NCI-H1092 (cell line): ENCODE measurements at regions not wholly inside any gene's neighbourhood (a gene's known extent, or its start where the extent isn't known, plus 50 kb on each side); places are given as distances from the start of the nearest gene placed in this dataset.
"Not testable (repeated sequence)": the region's sequence is repeated elsewhere in the genome, so short reads cannot be mapped to it uniquely, and the experiment has no call there.

Experiments used
- DNase-seq: peaks from one replicate; lab custom pipeline; 2025; lab: John Stamatoyannopoulos, UW

DNA sequence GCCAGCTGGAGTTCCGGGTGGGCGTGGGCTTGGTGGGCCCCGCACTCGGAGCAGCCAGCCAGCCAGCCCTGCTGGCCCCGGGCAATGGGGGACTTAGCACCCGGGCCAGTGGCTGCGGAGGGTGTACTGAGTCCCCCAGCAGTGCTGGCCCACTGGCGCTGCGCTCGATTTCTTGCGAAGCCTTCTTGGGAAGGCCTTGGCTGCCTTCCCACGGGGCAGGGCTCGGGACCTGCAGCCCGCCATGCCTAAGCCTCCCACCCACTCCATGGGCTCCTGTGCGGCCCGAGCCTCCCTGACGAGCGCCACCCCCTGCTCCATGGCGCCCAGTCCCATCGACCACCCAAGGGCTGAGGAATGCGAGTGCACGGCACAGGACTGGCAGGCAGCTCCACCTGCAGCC is 321.6 kb downstream of the SH2D4B start:
- not testable (repeated sequence) for DNase-seq

DNA sequence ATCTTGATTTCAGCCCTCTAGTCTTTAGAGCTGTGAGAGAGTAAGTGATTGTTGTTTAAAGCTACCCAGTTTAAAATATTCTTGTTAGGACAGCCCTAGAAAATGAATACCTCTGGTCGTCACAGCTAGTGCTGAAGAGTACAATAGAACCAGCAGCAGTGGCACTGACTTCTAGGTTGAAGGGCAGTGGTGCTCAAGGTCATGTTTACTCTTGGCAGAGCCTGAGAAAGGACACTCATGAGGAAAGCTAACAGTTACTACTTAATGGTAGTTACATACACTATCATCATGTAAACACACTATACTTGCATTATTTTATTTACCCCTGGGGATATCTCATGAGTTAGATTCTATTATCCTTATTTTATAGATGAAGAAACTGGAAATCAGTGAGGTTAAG is 323.0 kb downstream of the SH2D4B start:
- no peak for DNase-seq

DNA sequence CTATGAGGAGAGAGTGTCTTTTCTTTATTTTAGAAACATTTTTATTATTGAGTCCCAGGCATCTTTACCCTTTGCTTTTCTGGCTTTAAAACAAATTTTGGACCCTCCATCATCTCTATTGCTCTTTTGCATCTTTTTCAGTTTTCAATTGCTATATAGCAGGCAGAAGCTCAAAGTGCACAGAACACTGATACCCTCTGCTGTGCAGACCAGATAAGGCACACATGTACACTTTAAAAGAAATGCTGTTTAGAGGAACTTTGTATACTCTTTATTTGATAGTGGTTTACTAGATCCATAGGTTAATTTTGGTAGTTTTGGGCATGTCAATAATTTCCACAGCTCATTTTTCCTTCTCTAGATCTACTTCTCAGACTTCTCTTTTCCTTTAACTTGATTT is 324.2 kb downstream of the SH2D4B start:
- DNase-seq: no peak

DNA sequence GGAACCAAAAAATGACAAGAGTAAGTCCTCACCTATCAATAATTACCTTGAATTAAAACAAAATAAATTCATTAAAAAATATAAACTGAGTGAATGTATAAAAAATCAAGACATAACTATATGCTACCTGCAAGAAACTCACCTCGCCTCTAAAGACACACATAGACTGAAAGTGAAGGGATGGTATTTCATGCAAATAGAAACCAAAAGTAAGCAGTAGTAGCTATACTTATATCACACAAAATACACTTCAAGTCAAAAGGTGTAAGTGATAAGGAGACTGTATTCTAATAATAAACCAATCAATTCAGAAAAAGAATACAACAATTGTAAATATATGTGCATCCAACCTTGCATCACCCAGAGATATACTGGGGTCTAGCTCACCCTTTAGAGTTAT is 332.6 kb downstream of the SH2D4B start:
- DNase-seq: no peak

DNA sequence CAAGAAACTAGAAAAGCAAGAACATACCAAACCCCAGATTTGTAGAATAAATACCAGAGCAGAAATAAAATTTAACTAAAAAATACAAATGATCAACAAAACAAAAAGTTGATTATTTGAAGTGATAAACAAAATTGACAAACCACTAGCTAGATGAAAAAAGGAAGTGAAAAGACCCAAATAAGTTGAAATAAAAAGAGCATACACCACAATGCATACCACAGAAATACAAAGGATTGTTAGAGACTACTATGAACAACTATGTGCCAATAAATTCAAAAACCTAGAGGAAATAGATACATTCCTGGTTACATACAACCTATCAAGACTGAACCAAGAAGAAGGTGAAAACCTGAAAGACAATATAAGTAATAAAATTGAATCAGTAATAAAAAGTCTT is 333.4 kb downstream of the SH2D4B start:
- DNase-seq: no peak

DNA sequence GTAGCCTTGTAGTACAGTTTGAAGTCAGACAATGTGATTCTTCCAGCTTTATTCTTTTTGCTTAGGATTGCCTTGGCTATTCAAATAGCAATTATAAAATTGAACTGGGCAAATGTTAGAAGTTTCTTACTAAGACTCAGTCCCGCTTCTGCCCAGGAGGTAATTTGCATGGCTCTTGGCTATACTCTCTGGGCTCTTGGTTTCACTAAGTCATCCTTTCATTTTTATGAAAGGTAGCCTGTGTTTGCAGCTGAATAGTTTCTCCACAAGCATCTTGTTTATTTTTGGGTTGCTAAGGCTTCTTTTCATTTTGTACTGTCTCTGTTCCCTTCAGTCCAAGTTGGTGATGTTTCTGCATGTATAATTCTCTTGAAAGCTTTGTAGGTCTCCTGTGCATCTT is 340.6 kb downstream of the SH2D4B start:
- no peak for DNase-seq

DNA sequence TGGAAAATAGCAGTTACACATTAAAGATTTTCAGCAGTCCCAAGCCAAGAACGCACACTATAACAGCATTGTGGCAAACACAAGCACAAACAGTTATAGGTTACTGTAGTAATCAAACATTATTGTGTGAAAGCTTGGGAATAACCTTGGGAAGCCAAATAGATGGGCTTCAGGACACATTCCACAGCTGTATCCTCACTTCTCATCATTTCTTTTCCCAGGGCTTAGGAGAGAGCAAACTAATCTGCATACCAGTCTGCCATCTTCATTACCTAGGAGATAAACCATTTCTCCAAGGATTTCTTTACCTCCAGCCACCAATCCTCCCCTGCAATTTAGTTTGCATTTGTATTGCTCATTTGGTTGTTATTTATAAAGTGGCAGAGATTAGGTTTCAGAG is 352.4 kb downstream of the SH2D4B start:
- DNase-seq: no peak

DNA sequence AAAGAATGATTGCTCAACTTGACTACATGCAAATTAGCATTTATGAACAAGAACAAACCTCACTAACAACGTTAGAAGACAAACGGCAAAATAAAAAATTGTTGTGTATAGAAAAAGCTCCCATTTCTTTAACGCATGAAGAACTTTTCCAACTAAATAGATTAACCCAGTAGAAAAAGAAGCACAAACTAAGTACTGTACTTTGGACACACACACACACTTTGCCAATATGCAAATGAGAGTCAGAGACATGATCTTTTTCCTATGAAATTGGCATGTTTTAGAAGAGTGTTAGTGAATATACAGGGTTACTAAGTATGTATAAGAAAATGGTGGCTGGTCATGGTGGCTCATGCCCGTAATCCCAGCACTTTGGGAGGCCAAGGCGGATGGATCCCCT is 355.6 kb downstream of the SH2D4B start:
- DNase-seq: no peak

DNA sequence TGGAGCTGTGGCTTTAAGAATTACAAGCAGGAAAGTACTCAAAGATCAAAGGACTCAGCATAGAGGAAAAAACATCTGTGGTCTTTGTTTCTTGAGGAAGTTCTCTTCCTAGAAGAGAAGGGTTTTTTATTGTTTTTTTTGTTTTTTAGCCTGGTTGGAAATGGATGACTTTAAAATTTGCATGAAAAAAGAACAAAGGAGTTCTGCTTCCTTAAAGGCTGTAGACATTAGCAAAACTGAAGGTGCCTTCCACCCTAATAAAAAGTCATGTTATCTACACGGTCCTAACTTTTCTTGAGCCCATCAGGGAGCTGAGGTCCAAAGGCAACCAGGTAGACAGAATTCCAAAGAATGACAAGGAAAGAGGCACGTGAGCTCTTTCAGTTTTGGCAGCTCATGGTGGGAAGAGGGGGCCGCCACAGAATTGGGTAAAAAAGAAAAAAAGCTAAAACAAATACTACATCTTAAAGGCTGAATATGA is 356.6 kb downstream of the SH2D4B start:
- no peak for DNase-seq

DNA sequence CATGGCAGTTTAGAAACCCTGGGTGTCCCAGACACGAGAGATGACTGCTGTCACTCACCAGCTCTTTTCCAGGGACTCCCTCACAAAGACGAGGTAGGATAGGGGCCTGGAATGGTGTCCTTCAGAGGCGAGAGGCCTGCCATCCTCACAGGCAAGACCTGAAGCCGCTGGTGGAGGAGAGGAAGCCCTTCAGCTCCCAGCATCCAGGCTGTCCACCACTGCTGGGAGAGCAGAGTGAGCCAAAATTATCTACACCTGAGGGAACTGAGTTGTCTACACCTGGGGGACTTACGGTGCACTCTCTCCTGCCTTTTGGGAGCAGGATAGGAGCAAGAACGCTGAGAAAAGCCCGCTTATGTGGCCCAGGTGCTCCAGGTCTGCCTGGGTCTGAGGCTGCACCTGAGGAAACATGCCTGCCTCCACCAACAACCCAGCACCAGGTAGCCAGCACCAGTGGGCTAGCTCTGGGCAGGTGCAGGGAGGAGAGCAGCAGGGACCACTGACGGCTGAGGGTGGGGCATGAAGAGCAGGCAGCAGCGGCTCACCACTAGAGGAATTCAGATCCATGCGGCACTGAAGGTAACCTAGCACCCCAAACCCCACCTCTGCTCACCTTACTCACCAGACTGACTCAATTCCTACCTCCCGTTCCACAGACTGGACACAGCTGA is 357.2 kb downstream of the SH2D4B start:
- no peak for DNase-seq

DNA sequence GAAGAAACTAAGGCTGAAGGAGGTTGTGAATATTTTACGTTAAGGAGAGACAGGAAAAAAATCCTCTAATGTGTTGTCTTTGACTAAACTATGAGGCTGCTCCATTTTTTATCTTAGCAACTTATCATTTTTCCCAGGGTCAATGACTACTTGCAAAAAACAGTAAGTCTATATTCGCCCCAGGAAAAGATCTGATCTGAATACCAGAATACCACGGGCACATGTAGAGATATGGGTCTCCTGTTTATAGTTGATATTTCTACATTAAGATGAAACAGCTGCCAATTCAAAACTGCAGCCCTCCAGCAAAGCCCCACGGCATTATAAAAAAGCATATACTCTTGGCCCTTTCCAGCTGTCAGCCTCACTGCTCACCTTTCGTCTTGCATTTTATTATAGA is 358.4 kb downstream of the SH2D4B start:
- no peak for DNase-seq

DNA sequence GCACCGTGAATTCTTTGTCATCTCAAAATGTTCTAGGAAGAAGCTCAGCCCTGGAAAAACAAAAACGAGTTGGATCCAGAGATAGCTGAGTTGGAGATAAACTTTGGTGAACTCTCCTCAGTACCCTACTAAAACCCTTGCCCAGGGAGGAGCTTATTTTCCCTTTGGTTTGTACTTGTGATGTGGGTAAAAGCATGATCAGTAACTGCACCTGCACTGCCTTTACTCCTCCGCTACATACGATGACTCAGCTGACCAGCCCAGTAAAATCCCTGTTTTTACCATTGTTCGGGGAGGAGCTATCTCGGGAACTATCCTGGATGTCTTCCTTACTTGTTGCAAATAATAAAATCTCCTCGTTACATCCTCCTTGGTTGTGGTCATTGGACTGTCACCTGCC is 359.3 kb downstream of the SH2D4B start:
- no peak for DNase-seq

DNA sequence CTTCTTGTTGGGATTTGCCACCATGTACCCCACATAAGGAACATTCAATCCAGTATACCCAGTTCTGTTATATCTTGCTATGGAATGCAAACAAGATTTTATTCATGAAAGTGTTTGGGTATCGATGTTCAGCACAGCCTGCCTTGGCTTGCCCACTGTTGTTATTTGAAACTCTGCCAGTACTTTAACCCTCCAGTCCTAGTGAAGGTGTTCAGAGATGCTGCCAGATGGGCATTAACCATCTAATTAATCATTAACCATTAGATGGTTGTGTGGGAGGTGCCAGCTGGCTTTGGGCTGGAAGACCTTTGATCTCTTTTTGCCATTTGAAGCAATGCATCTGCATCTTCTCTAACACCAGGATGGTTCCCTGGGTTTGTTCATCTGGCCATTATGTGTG is 363.0 kb downstream of the SH2D4B start:
- DNase-seq: no peak

DNA sequence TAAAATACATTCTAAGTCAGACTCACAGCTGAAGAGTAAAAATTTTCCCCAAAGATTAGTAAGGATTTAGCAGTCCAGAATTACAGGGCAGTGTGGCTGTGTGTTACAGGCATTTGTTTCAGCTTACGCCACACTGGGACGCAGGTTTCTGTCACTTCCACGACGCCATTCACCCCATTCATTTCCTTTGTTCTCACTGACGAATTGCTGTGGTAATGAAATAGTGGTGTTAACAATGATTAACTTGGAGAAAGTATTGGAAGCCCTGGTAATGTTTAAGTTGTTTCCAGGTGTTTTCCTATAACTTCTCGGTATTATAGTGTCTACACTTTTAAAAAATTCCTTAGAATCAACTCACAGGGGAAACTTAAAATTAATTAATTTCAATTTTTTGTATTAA is 370.9 kb downstream of the SH2D4B start:
- no peak for DNase-seq

DNA sequence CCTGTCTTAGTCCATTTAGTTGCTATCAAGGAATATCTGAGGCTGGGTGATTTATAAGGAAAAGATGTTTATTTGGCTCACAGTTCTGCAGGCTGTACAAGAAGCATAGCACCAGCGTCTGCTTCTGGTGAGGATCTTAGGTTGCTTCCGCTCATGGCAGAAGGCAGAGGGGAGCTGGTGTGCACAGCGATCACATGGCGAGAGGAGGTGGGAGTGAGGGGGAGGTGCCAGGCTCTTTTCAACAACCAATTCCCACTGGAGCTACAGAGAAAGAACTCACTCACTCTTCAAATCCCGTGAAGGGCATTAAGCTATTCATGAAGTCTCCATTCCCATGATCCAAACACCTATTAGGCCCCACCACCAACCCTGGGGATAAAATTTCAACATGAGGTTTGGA is 371.6 kb downstream of the SH2D4B start:
- no peak for DNase-seq

DNA sequence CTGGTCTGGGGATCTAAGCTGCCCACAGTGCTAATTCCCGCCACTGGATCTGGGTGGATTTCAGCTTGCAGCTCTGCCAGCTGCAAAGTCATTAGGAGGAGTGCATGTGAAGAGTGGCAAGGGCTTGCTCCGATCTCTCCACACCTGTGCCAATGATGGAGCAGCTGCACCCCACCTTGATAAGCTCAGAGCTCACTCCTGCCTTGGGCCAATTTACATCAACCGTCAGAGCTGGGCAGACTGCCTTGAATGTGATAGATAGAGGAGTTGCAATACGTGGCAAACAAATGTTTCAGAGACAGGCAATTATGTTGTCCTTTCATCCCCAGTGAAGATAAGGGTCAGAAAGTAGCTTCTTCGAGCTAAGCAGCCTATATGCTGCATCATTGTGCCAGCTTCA is 379.9 kb downstream of the SH2D4B start:
- DNase-seq: no peak

DNA sequence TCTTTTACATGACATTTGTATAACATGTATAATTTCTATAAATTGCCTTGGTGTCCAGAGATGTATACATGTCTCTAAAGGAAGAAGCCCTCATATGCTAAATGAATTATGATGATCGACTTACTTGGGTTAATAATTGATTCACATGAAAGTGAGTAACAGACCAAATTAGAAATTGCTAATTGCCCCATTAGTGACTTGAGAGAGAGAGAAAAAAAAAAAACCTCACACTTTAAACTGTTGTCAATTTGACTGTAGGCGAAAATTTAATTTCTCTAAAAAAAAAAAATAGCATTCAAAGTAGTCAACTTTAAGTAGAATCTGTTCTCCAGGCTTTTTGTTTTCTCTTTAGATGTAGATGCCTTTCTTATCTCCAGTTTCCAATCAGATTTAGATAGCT is 383.3 kb downstream of the SH2D4B start:
- no peak for DNase-seq

DNA sequence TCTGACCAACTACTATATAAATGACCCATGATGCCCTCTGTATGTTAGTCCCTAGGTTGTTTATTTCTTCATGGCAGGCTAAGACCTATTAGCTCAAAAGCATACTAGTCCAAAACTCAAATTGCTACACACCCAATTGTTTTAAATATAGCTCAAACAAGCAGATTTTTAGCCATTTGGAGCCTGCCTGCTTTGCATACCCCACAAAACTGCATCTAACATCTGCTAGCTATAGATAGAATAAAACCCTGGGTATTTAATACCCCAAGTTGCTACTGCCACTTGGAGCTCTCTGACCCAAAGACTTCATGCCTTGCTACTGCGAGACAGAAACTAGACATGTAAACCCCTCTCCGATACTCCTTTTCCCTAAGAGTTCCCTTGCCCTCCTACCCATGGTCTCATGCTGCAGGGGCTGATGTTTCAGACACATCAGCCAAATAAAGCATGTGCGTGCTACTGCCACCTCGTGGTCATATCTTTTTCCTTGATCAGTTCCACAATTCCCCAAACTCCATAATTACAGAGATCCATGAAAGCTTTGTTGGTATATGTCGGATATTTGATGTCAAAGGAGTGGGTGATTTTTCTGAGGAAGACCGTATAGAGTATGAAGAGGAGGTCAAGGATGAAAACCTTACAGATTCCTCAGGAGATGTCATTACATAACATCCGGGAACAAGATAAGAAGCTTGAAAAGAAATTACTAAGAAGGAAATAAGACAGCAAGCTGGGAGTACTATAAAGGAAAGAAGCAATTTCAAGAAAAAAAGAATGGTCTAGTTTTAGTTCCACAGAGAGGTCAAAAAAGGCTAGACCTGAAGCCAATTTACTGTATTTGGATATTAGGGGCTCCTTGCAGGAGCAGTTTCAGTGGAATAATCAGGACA is 386.6 kb downstream of the SH2D4B start:
- DNase-seq: no peak

DNA sequence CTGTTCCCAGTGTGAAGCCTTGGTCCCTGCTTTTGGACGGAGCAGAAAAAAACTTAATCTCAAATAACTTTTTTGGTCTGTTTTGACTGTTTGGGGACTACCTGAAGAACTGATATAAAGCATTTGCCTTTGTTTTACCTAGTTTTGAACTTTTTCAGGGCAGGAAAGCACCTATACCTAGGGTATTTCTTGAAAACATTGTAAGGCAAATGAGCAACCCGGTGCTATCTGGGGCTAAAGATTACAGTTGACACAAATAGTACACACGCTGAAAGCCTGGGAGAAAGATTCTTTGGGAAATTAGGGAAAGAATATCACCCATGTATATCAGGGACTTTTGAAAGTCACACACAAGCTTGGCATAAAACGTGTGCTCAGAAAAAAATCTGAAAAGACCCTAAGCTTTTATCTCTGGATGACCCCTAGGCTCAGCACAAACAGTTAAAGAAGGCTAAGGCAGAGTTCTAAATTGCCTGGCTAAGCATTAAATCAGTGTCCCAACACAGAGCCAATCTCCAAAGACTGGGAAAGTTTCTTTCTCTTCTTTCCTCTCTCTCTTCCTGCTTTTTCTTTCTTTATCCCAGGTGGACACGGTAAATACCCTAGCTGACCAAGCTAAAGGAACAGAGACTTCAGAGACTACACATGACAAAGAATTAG is 389.8 kb downstream of the SH2D4B start:
- DNase-seq: no peak

DNA sequence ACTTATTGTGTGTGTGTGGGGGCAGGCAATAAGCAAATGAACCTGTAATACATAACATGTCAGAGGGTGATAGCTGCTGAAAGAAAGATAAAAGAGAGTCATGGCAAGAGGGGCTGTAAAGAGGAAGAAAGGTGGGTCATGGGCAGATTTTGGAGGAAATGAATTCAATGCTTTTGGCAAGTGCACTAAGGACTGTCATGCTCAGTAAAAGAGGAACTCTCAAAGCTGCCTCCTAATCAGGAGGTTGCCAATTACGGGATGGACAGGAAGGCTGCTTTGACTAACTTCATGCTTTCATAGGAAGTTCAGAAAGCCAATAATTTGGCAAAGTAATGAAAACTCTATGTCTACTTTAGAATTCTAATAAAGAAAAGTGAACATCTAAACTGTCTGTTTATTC is 401.2 kb downstream of the SH2D4B start:
- DNase-seq: no peak

DNA sequence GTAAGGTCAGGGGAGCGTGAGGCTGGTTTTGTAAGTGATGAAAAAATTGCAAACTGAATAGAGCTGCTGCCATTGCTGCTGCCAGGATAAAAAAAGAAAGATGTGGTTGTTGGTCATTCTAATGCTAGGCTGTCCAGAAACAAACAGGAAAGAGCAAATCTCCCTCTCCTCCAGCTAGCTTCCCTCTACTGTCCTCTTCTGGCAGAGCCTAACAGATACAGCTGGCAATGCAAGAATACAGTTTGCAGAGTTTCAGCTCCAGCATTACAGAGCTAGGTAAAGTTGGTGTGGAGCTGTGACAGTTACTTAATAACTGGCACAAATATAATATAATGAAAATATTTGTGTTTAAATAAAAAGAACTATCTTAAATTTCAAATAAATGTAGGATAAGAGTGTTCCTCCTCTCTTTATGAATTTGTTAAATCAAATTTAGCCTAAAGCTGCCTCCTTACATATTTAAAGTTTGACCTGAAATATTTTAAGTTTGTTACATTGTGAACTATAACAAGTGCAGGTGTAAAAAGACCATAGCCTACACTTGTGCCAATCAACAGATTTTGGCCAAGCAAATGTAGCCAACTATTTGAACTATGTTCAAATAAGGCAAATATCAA is 407.7 kb downstream of the SH2D4B start:
- DNase-seq: no peak

DNA sequence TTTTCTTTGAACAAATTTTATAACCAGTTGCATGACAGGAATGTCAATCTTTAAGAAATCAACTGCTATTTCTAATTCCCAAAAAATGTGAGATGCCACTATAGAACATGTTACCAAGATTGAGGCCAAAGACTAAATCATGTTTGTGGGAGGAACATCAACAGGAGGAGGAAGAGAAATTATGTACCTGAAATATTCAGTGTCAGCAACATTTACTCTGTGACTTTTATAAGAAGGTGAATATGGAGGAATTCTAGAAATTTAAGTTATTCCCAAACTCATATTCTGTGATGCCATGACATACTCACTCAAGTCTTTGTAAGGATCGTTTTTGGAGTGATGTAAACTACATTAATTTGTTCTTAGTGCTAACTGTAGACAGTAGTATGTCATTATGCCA is 408.4 kb downstream of the SH2D4B start:
- DNase-seq: no peak
